ENCODE measurements at regions not wholly inside any gene's neighbourhood (a gene's known extent, or its start where the extent isn't known, plus 50 kb on each side); places are given as distances from the start of the nearest gene placed in this dataset.

- TF ChIP-seq CHD7 (IDR thresholded peaks at IDR 0.05; ENCODE audit: insufficient replicate concordance, low read length) (no peak), CHD2 (IDR thresholded peaks at IDR 0.05; ENCODE audit: low read length) (no peak), MAFK (IDR thresholded peaks at IDR 0.05; ENCODE audit: low read depth, low read length) (no peak)
These were observed 161.2 kb downstream of the PLPP3 start (continued) for GRCh38 chr1:56418151-56418631.
